NCI-H226 (cell line): ENCODE measurements at regions not wholly inside any gene's neighbourhood (a gene's known extent, or its start where the extent isn't known, plus 50 kb on each side); places are given as distances from the start of the nearest gene placed in this dataset.

Experiments
- DNase-seq: peaks from one replicate; pipeline ENCODE4 v3.0.0-alpha.2; 2015

DNA sequence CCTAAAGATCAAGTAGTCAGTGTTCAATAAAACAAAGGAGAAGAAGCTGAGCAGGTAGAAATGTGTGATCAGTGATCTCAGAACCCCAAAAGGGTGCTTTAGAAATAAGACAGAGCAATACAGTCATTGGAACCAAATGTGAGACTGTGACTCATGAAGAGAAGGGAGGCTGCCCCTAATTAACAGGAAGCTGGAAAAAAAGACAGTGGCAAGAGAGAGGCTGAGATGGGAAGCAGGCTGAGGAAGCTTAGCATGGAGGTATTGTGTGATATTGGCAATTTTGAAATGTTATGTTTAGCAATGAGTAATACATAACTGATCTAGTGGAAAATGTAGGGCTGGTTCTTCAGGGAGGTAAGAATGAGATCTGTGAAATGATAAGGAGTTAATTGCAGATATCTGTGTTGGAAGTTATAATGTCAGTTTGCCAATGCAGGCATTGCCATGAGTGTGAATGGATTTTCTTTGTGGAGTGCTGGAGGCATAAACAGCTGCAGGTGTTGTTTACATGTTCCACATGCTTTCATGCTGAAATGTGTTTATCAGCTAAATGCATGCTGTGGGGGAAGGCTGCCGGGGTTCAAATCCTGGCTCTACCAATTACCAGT lies 90.6 kb upstream of the CACNA1E start:
- DNase-seq, result no peak

GRCh38 chr1:181394766-181395165 lies 88.6 kb upstream of the CACNA1E start:
- DNase-seq, result no peak

- no peak for DNase-seq
Measured at GRCh38 chr1:181396171-181396670, 87.1 kb upstream of the CACNA1E start.

- DNase-seq, result no peak
Measured at GRCh38 chr1:181396811-181397210, 86.5 kb upstream of the CACNA1E start.

DNA sequence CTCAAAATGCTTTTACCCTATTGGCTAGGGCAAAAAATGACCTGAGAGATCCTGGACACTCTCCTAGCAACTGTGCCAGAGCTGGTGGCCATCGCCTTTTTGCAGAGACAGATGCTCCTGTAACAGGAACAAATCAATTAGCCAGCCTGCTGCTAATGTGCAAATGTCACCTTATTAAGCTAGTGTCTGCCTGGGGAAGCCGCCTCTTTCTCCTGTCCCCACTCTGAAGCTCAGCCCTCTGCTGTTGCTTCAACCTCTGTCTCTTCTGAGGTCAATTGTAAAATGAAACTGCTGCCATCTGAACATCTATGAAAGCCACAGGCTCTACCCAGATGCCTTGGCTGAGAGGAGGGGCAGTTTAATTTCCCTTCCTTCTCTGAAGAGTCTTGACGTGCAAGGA lies 85.5 kb upstream of the CACNA1E start:
- DNase-seq, result no peak

DNA sequence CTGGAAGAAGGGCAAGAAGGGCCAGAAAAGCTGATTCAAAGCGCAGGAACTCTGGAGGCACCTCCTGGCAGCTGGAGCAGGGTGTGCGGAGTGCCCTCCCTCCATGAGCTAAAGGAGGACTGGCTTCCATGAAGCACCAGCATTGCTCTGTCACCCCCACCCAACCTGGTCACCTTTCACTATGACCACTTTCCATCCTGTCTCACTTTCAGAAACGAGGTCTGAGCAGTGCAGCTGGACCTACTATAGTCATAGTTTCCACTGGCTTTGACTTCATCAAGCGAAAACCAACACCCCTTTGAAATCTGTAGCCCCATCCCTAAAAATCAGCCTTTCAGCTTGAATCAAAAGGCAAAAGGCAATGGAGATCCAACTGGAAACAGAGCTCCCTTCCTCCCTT lies 84.8 kb upstream of the CACNA1E start:
- DNase-seq, result no peak

- DNase-seq, result no peak
Measured at GRCh38 chr1:181405584-181405983, 77.7 kb upstream of the CACNA1E start.

- DNase-seq, result no peak
Measured at GRCh38 chr1:181406989-181407388, 76.3 kb upstream of the CACNA1E start.

DNA sequence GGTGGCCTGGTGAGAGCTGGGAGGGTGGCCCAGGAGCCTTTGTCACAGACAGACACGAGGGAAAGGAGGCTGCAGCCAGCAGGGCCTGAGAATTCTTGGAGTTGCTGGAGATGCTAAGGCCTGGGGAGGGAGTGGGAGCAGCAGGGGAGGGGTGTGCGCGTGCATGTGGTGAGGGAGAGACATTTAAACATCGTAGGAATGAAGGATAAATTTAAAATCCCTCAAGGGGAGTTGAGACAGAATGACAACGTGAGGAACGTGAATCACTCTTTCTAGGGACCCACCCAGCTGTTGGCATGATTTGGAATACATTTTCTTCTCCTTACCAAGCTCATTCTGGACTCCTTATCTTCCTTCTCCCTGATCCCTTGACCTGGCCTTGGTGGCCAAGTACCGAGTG lies 73.3 kb upstream of the CACNA1E start:
- DNase-seq, result no peak

- DNase-seq, result no peak
Measured at GRCh38 chr1:181412746-181413145, 70.6 kb upstream of the CACNA1E start.

- DNase-seq, result no peak
Measured at GRCh38 chr1:181413195-181413815, 70.0 kb upstream of the CACNA1E start.

DNA sequence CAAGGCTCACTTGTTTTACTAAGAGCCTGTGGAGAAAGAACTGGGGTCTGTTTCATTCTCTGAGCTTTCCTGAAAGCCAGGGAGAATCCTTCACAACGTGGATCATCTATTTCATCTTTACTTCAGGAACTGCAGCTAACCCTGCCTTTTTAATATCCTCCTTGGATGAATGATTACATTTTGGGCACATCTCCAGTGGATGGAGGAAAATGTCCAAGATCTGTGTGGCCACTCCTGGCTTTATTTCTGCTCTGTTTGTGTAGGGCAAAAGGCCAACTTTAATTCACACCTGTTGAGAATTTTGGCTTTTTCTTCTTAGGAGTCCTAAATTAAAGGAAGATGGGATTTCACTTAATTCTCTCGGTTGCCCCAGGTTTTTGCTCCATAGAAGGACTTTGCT lies 69.5 kb upstream of the CACNA1E start:
- no peak for DNase-seq

DNA sequence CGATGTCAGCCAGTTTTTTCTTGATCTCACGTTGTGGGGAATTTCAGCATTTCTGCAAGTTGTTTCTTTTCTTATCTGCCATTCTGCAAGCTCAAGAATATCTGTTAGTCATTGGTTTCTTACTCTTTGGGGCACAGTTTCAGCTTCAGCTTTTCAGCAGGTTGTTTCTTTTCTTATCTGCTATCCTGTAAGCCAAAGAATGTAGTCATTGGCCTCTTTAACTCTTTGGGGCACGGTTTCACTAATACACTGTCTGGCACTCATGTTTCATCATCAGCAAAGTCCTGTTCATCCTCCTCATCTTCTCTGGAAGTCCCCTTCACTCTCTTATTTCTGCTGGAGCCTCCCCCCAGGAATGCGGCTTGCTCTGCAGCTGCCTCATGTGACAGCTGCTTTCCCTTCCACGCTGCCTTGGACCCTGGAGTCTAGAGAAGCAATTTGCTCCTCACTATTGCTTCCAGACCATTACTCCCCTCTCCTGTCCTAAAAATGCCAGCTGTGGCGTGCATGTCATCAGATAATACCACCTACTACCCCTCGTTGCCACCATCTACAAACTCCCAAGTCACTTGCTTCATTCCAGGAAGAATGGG lies 67.0 kb upstream of the CACNA1E start:
- DNase-seq, result peak; percentile 18

GRCh38 chr1:181417915-181418314 lies 65.4 kb upstream of the CACNA1E start:
- no peak for DNase-seq

- peak; percentile 42 for DNase-seq
Measured at GRCh38 chr1:181423301-181423918, 59.9 kb upstream of the CACNA1E start.

DNA sequence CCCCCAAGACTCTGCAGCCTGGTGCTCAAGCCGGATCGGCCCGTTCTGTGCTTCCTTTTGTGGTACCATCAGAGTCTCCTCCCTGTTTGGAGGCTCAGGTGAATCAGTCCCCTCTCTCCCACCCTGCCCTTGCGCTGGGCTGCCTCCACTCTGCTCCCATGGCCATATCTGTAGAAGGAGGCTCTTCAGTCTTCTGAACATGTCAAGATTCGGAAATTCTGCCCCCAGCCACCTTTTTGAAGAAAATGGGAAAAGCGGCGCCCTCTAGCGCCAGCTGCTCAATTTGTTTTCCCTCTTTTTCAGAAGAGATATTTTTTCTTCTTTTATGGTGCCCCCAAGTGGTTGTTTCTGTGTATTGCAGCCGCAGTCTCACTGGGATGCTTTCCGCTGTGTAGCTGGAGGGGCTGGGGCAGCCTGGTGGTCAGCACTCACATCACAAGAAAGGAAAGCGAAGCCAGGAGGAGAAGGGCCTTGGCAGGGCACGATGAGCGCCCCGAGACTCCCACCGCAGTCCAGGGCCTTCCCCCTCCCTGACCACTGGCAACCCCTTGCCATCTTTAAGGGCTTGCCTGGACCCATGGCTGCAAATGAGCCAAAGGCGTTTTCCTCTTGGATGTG lies 58.4 kb upstream of the CACNA1E start:
- peak; percentile 7 for DNase-seq

GRCh38 chr1:181425566-181425965 lies 57.8 kb upstream of the CACNA1E start:
- no peak for DNase-seq

- no peak for DNase-seq
Measured at GRCh38 chr1:181429462-181429861, 53.9 kb upstream of the CACNA1E start.

GRCh38 chr1:181430015-181430885 lies 53.1 kb upstream of the CACNA1E start:
- no peak for DNase-seq
